ENCODE measurements at regions not wholly inside any gene's neighbourhood (a gene's known extent, or its start where the extent isn't known, plus 50 kb on each side); places are given as distances from the start of the nearest gene placed in this dataset.

DNA sequence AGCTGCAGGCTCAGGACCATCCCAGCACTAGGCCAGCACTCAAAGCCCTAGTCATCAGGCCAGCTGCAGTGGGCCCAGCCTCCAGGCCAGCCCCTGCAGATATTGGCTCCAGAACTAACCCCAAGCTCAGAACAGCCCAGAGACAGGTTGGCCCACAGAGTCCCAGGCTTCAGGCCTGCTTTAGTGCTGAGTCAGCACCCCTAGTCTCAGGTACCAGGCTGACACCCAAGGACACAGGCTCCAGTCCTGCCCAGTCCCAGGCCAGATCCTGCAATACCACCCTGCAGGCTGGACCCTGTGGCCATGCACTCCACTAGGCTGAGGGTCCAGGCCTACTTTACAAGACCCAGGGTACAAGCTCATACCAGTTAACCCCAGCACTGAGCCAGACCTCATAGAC lies 234.4 kb upstream of the GPRIN3 start:
- DNase-seq = no peak

DNA sequence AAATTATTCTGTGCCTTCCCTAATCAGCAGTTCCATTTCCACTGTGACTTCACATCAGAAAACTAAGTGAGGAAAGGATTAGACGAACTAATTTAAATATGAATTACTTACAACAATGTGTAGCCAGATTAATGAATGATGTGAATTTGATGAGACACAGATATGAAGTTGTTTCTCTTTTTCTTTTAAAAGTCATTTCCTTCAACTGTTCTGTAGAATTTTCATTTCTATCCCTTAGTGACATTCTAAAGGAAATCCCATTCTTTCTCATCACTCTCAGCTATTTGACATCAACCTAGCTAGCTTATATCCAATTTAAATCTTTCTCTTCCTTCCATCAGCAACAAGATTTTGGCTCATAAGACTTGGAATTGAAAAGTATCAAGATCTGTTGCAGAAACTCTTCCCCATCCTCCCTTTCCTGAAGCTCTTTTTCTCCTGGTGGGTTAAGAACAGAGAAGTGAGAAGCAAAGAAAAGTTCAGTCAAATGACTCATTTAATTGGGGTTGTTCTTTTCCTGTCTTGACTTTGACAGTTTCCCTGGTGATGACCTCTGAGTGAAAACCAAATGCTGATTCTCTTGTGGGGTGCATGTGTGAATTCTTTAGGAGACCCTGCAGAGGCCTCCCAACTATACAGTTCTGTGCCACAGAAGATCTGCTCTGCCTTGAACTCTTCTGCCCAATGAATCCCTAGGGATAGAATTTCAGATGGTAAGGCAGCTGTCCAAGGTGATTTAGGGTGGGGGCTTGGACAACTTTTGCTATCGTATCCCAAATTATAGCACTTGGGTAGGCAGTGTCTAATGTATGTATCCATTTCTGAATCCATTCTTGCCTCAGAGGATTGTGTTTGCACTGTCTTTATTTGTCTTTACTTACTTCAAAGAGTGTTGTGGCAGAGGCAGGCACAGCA lies 232.5 kb upstream of the GPRIN3 start:
- DNase-seq = no peak

DNA sequence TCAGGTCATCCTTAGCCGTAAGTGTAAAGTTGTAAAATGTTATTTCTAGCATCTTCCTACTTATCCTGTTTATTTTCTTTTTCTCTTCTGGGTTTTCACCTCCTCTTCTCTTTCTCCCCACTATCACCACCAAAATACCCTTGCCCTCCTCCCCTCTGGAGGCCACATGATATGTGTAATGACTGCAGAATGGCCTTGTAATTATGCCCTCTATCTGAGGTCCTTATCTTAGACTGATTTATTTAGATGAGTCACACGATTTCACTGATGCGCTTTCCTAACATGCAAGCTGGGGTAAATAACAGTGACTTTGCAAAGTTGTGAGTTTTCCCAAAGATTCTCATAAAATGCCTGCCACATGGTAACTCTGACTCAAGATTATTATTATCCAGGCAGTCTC lies 231.8 kb upstream of the GPRIN3 start:
- DNase-seq = peak; percentile 7

DNA sequence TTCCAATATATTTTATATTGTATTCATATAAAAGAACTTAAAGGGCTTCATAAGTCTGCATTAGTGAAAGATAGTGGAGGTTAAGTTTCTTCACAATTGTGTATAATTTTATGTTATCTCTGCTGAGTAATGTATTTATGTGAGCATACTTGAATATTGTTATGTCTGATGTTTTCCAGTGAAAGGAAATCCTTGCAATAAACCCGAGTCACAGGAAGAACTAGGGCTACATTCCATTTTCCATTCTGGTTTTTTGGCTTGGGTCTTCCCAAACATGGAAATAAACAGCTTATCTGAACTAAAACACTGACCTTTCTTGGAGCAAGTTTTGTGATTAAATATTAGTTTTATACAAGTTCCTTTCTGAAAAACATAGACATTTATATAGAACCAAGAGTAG lies 231.3 kb upstream of the GPRIN3 start:
- DNase-seq = no peak

DNA sequence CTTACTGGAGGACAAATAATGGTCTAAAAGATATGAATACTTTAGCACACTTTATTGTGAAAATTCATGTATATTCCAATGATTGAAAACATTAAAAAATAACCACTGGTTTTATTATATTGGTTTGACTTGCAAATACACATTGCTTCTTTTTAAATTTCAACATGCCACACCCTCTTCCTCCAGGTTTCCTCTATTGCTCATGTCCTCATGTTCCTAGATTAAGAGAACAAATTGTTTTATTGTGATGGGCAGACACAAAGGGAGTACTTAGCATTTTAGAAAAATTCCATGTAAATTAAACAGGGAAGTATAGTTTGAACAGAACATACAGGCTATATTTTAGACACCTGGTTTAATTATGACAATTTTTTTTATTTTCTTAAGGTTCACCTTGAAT lies 230.6 kb upstream of the GPRIN3 start:
- DNase-seq = no peak

DNA sequence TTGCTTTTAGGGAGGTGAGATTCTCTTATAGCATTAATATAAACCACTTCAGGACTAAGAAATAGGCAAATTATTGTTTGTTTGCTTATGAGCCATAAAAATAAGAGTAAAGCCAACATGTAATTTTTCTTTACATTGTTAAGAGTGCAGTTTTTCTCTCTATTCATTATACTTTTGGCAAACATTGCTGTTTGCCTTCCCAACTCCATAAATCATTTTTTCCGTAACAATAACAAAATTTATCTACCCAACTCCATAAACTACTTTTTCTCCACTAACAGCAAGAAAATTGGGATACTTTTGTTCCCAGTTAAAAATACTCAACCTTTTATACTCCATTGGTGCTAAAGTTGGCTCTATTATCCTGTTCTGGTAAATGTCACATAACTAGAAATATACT lies 229.7 kb upstream of the GPRIN3 start:
- no peak for DNase-seq

DNA sequence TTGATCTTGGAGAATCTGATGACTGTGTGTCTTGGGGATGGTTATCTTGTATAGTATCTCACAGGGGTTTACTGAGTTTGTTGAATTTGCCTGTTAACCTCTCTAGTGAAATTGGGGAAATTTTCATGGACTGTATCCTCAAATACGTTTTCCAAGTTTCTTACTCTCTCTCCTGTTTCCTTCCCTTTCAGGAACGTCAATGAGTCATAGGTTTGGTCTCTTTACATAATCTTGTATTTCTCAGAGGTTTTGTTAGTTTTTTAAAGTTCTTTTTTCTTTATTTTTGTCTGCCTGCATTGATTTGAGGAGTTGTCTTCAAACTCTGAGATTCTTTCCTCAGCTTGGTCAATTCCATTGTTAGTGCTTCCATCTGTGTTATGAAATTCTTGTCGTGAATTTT lies 227.7 kb upstream of the GPRIN3 start:
- no peak for DNase-seq

DNA sequence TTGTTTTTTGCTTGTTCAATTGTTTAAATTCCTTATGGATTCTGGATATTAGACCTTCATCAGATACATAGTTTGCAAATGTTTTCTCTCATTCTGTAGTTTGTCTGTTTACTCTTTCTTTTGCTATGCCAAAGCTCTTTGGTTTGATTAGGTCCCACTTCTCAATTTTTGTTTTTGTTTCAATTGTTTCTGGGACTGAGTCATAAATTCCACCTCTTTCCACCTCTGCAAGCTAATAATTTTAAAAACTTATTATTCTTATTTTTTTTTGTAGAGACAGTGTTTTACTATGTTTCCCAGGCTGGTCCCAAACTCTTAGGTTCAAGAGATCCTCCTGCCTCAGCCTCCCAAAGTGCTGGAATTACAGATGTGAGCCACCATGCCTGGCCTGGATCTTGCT lies 226.8 kb upstream of the GPRIN3 start:
- DNase-seq = no peak

DNA sequence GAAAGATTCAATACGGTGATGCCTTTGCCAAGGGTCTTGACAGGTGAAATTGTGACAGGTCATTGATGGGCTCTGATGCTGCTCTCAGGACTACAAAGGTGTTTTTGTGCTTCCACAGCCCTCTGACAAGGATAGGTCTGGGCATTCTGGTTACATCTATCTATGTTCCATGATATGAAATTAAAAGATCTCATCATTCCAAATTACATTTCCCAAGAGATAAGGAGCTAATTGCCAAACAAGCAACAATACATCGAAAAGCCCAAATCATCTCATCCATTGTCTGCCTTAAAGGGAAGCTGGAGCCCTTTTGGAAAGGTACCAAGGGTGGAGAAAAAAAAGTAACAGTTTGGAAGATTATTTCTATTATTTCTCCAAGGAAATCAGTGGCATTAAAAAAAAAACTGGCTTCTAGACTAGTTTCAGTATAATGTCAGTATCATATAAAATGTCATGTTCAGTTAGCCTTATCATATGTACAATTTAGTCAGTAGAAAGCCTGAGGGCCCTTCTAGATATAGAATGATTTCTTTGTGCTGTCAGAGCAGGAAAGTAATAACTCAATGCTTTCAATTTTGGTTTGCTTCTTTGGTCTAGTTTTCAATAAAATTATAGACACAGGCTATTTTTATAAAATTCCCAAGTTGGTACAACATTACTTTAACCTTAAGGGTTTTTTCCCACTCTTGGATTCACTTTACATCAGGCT lies 224.5 kb upstream of the GPRIN3 start:
- no peak for DNase-seq

DNA sequence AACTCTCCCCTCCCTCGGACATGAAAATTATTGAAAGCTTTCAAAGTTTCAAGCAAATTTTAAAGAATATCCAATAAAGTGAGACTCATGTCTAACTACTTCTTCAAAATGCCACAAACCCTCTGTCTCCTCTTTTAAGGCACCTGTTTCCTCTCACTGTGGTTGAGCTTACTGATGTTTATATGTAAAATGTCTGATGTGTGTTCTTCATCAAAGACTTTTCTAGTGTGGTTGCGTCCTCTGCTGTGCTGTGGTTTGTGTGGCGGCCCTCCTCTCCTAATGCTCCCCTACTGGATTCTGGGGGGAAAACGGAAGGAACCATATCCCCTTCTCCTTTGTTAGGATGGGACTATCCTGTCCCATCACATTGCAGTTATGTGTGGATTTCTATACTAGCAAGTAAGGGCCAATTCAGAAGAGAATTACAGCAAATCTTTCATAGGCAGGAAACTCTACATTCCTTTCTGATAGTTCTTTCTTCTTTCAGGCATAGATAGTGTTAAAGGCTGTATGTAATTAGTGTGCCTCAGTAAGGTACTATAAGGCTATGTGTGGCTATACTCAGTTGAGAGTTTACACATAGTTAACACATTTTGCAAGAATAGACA lies 221.0 kb upstream of the GPRIN3 start:
- DNase-seq = peak; percentile 55

DNA sequence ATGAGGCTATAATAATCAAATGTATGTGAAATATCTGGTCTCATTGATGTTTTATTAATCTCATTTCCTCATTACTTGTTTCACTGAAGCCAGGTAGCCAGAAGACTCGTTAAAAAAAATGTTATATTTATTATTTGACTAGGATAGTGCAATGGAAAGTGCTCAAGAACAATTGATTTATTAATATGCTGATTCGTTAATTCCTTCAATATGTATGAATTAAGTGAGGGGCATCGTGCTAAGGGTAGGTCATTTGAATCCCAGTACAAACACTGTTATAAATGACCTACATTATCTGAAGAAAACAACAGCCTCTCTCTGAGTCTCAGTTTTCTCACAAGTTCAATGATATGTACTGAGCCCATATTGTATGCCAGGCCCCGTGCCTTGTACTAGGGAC lies 214.2 kb upstream of the GPRIN3 start:
- DNase-seq = no peak

DNA sequence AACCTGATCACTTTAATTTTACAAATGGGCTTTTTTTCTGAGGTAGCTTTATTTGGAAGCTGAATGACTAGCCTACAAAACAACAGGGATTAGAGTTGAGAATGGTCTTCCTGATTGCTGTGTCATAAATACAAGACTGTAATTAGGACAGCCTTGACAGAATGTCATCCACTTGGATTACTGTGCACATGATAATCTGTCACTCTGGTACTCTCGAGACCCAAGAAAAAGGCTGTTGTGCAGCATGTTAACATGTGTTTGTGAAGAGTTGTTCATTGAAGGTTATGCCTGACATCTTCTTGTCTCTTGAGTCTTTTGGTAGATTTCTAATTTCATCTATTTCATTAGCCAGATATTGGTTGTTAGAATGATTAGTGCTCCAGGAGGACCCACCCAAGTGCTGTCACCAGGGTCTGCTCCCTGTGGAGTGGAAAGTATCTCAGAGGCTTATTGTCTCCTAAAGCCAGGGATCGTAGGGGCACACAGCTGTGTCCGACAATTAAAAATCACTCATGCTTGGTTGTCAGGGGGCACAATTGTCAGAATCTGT lies 212.2 kb upstream of the GPRIN3 start:
- no peak for DNase-seq

DNA sequence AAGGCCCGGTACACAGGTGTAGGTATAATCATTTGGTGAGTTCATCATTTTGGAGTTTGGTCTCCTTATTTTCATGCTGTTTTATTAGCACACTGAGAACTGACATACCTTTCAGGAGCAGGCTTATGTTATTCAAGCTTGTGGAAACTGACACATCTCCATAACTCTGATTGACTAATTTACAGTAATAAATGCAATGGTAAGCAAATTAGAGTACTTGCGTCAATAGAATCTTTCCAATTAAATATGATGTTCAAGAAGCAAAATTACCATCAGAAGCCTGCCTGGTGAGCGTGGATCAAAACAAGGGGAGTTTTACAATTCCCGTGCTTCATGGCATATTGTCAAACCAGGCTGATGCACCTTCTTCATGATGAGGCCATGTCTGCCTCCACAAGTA lies 210.7 kb upstream of the GPRIN3 start:
- DNase-seq = no peak

DNA sequence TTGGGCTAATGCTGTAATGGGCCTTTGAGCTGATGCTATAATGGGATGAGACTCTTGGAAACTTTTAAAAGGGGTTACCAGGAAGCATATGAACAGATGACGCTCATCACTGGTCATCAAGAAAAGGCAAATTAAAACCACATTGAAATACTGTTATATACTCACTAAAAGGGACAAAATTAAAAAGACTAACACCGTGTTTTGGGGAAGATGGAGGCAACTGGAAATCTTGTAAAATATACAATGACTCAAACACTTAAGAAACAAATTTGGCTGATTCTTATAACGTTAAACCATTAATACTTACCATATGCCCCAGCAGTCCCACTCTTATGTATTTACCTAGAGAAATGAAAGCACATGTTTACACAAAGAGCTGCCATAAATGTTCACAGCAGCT lies 207.2 kb upstream of the GPRIN3 start:
- no peak for DNase-seq

DNA sequence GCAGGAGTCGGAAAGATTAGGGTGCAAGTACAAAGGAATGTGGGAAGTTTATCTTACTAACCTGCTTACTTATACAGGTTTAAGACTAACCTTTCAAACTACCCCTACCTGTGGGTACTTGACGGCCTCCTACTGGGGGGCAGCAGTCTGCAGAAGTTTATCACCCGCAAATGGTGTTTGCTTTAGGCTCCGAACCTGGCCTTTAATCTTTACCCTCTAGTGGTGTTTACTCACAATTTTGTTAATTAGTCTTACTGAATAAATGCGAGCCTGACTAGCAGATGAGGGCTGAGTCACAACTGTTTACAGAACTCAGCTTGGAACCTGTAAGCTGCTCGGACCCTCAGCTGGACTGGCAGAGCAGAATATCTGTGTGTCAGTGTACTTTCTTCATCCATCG lies 204.2 kb upstream of the GPRIN3 start:
- no peak for DNase-seq

DNA sequence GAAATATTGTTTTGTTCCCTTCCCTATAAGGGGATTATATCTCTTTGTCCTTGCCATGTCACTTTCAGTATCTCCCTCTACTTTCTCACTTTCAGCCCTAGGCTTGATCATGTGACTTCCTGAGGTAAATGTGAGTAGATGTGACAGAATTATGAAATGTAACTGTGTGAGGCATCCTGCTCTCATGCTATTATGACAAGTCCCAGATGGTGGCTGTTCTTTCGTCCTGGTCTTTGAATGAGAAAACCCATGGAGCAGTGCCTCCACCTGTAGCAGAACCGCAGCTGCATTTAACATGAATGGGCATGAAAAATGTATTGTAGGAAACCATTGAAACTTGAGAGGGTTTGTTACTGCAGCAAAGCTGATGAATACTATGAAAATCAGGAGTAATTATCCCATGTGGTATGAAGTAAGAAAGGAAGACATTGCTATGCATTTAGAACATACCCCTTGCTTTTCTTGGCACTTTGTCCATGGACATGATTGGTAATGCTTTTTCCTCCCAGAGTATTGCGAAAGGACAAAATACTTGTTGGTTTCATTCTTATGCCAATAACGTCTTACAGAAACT lies 202.2 kb upstream of the GPRIN3 start:
- DNase-seq = peak; percentile 47

DNA sequence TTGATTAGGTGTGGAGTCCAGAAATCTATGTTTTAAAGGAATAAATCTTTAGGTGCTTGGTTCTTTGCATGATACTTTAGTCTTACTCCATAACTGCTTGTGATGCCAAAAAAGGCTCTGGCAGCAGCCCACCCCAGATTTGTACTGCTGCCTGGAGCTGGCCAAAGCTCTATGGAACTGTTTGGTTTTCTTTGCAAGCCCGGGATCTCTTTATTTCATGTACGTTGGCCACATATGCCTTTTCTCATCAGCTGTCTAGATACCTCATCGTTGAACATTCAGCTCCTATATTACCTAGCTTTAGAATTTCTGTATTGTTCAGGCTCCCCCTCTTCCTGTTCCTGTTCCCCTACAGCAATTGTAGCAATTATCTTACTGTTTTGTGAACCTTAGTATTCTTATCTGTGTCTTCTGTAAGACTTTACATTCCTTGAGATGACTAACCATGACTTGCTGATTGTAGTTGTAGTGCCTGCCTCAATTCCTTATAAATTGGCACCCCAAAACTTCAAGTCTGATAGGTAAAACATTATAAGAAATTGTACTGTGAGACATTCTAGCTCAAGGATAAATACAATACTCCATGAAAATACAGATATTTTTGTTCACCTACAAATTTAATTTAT lies 199.4 kb upstream of the GPRIN3 start:
- no peak for DNase-seq

DNA sequence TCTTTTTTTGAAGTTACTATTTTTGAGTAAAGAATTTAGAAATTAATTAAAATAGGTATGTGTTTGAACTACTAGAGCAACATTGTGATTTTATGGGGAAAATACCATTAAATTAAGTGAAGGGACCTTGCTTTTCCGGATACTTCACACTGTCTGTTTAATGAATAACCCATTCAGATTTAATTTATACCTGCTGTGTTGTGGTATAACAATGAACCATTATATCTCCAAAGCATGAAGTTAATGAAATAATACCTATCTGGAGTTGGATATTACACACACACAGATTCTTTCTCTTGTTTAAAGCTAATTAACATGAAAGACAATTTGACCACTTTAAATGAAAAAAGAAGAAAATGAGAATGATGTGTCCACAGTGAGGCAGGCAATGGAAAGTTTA lies 195.0 kb upstream of the GPRIN3 start:
- no peak for DNase-seq

DNA sequence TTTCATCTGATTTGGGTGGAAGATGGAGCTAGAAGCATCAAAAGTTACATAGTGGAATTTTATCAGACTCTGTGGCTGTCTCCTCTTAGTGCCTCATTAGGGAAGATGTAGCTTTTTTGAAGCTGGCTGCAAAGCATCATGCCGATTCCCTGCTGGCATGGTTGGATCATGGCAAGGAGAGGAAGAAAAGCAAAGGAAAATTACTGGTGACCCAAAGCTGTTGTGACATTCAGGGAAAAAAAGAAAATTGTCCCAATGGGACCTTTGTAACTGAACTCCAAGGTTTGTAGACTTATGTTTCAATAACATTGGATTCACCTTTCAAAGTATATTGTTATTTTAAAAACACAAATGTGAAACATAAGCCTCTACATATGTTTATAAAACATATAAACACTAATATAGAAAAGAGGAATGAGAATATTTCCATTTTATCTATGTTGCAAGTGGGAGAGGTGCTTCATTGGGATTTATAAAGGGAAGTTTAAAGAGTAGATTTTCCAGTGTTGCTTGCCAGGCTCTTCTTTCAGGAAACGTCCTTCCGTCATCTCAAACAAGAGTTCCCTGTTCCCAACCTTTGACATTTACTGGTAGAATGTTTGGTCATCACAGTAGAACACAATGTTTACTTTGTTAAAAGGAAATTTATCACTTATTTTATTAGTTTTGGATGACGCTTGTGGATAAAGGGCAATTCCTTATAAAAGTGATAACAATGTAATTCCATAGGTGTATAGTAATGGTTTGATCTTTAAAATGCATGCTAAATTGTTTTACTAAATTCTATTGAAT lies 190.1 kb upstream of the GPRIN3 start:
- DNase-seq = no peak

DNA sequence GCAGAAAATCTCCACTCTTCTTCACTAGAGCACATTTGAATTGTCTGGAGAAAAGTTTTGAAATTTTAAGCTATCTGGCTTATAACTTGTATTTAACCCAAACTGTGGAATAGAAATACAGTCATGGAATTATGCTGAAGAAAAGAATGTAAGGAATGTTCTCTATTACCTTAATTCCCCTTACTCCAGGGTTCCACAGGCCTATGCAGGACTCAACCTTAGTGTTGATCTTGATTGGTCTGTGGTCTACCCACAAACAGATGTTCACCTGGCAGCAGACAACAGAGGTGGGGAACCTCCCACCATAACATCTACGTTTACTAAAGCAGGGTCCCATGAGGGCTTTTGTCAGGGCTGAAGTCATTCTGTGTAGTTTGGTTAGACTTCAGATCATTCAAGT lies 189.3 kb upstream of the GPRIN3 start:
- DNase-seq = no peak

DNA sequence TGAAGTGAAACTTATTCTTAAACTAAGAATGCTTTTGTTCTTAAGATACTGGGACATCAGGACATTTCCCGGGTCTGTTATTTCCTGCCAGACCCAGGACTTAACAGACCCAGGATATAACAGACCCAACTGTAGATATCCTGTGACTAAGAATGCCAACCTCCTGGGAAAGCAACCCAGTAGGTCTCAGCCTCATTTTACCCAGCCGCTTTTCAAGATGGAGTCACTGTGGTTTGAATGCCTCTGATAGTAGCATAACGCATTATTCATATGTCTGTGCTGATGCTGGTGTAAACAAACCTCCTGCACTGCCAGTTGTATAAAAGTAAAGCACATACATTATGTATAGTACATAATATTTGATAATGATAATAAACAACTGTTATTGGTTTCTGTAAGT lies 185.8 kb upstream of the GPRIN3 start:
- no peak for DNase-seq

DNA sequence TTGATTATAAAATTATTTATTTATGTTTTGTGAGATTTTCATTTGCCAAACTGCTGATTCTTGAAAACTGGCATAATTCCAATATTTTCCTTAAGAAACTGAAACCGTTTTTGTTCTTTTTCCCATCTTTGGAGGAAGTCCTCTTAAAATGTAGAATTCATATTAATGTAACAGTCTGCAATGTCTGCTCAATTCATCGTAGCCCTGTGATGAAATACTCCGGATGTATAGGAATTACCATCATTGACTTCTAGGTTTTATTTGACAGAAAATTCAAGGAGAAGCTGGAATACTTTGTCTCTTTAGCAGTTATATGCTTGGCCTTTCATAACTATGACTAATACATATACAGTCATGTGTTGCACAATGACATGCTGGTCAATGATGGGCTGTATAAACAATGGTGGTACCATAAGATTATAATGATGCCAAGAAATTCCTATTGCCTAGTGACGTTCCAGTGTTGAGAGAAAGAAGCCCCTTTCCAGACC lies 185.0 kb upstream of the GPRIN3 start:
- DNase-seq = no peak

All from hematopoietic multipotent progenitor cell treated with erythropoietin and hydrocortisone succinate and interleukin-3 and kit ligand, for 4 days (in vitro differentiated cells).